HUES48 (cell line): ENCODE measurements at regions not wholly inside any gene's neighbourhood (a gene's known extent, or its start where the extent isn't known, plus 50 kb on each side); places are given as distances from the start of the nearest gene placed in this dataset.

Experiments
- H3K27ac ChIP-seq: one replicate; pipeline ENCODE4 v1.7.0; 2013; ENCODE audit warnings: low read depth, low read length, inconsistent platforms
- H3K27me3 ChIP-seq: 2 replicates; pipeline ENCODE4 v1.6.1; 2013; ENCODE audit warnings: mild to moderate bottlenecking, low read length; ENCODE audit not compliant: control insufficient read depth, insufficient read depth
- H3K36me3 ChIP-seq: 2 replicates; pipeline ENCODE4 v1.6.1; 2013; ENCODE audit warnings: low read length; ENCODE audit not compliant: control insufficient read depth, insufficient read depth
- H3K4me1 ChIP-seq: 2 replicates; pipeline ENCODE4 v1.6.1; 2013; ENCODE audit warnings: mild to moderate bottlenecking, low read length; ENCODE audit not compliant: control insufficient read depth, insufficient read depth
- H3K4me3 ChIP-seq: 2 replicates; pipeline ENCODE4 v1.5.1; 2013; ENCODE audit warnings: mild to moderate bottlenecking, low read depth, low read length
- H3K9ac ChIP-seq: 2 replicates; pipeline ENCODE4 v1.6.1; 2013; ENCODE audit warnings: mild to moderate bottlenecking, low read depth, low read length, moderate library complexity
- H3K9me3 ChIP-seq: 2 replicates; pipeline ENCODE4 v1.6.1; 2013; ENCODE audit warnings: low read length; ENCODE audit not compliant: control insufficient read depth, insufficient read depth

DNA sequence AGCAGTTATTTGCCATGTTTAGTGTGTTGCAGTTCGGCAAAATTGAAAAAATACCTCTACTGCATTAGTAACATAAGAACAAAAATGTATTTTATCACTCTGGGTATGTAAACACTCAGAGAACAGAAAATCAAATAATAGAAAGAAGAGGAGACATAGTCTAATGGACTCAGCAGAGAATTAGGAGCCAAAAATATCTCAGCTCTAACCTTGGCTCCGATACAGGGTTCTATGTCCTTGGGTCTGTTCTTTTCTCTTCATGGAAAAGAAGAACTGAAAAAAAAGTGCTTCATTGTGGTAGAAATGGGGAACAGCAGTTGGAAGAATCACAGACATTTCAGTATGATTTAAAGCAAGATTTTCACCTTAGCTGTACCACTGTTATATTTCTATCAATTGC lies 240.5 kb upstream of the CXXC4 start:
- no peak overlapping the region for H3K9ac ChIP-seq

DNA sequence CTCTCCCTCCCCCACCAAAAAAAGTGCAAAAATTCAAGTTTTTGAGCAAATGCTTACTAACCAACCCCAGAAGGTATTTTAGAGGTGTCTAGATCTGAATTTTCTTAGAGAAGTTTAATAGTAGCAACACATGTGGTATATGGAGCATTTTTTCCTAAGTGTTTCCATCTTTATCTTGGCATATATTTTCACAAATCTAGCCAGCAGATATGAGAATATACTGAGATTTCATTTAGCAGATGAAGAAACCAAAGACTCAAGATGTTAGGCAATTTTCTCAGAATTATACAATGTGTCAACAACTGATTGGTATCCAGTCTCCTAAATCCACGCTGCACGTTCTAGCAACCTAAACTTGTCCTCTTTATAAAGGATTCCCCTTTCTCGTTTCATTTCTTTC lies 245.5 kb upstream of the CXXC4 start:
- Histone ChIP-seq H3K4me3 (no peak overlapping the region), H3K9me3 (no peaks in the 10 kb centered on the region), H3K4me1 (peaks cover 4% of the 10 kb centered on the region; the same call in 1 of the 2 replicates), H3K36me3 (no peaks in the 10 kb centered on the region), H3K27me3 (no peaks in the 10 kb centered on the region), H3K9ac (no peak overlapping the region), H3K27ac (no peak overlapping the region)

More for the DNA sequence above, 240.5 kb upstream of the CXXC4 start:
- no peak overlapping the region for H3K4me3 ChIP-seq
- H3K27ac ChIP-seq: no peak overlapping the region
- H3K4me1 ChIP-seq: peaks cover 4% of the 10 kb centered on the region; the same call in 1 of the 2 replicates
- no peaks in the 10 kb centered on the region for H3K9me3 ChIP-seq
- no peaks in the 10 kb centered on the region for H3K36me3 ChIP-seq
- no peaks in the 10 kb centered on the region for H3K27me3 ChIP-seq

DNA sequence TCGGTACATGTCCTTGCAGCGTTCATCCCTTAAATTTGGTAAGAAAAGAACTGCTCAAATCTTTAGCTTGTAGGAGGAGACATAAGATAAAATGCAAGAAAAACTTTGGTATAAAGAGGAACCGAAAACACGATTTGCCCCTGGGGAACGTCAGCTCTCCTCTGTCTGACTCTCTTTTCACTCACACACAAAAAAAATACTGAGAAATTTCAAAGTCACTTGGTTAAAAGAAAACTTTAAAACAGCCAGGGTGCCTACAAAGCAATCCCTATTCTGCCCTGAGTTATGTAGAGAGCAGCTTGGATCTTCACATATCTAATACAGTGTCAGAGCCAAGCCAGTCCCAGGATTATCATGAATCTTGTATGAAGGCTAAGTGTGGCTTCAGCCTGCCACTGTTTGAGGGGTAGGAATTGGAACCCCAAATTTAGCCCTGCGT lies 248.5 kb upstream of the CXXC4 start:
- H3K9me3 ChIP-seq: no peaks in the 10 kb centered on the region
- H3K9ac ChIP-seq: no peak overlapping the region
- no peak overlapping the region for H3K27ac ChIP-seq
- no peaks in the 10 kb centered on the region for H3K27me3 ChIP-seq
- no peak overlapping the region for H3K4me3 ChIP-seq
- H3K36me3 ChIP-seq: no peaks in the 10 kb centered on the region
- no peaks in the 10 kb centered on the region for H3K4me1 ChIP-seq

DNA sequence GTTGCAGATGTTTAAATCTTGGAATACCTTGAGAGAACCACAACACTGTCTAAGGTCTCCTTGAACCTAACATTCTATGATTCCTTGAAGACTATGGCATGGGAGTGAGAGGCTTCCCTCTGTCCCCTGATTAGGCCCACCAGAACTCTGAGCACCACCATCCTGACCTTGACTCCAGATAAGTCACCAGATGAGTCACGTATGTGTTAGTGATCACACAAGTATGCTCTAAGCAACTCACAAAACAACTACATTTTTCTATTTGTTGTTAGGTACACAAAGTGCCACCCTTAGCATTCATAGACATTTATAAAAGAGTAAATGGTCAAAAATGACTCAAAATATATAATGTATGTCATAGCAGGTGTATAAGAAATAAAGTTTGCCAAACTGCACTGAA lies 252.9 kb upstream of the CXXC4 start:
- Histone ChIP-seq H3K9ac (no peak overlapping the region), H3K36me3 (no peaks in the 10 kb centered on the region), H3K27ac (no peak overlapping the region), H3K9me3 (no peaks in the 10 kb centered on the region), H3K27me3 (no peaks in the 10 kb centered on the region), H3K4me1 (no peaks in the 10 kb centered on the region), H3K4me3 (no peak overlapping the region)

DNA sequence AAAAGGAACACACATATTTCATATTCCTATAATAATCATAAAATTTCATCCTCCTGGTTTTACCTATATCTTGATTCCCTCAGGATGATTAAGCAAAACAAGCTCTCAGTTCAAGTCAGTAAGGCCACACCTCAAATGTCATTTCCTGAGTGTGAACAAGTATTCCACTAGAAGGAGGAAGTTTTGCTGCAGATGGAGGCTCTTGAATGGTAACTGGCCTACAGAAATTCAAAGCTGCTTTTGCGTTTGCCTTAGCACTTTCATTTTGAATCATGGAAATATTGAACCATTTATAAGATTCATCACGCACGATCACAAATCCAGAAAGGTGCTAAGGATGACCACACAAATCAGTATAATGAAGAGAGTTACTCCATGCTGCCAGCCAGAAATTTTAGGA lies 254.4 kb upstream of the CXXC4 start:
- no peaks in the 10 kb centered on the region for H3K36me3 ChIP-seq
- no peaks in the 10 kb centered on the region for H3K4me1 ChIP-seq
- no peaks in the 10 kb centered on the region for H3K27me3 ChIP-seq
- H3K9me3 ChIP-seq: no peaks in the 10 kb centered on the region
- no peak overlapping the region for H3K4me3 ChIP-seq
- H3K9ac ChIP-seq: no peak overlapping the region
- no peak overlapping the region for H3K27ac ChIP-seq

DNA sequence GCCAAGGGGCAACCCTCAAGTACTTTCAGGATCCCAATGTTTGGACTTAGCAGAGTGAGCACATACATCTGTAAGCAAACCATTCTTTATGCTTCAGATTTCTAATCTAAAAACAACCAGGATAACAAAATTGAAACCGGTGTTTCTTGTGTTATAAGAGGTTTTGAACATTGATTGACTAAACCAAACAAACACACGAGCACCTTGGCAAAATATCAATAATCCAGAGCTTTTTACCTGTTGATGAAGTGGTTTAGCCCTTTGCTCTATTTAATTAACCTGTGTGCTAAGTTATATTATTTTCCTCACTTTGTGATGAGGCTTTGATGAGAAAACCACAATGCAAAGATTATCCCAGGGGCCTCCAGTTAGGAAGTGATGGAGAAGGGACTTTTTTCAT lies 255.3 kb upstream of the CXXC4 start:
- Histone ChIP-seq H3K9ac (no peak overlapping the region), H3K36me3 (no peaks in the 10 kb centered on the region), H3K9me3 (no peaks in the 10 kb centered on the region), H3K27me3 (no peaks in the 10 kb centered on the region), H3K4me3 (no peak overlapping the region), H3K4me1 (no peaks in the 10 kb centered on the region), H3K27ac (no peak overlapping the region)

DNA sequence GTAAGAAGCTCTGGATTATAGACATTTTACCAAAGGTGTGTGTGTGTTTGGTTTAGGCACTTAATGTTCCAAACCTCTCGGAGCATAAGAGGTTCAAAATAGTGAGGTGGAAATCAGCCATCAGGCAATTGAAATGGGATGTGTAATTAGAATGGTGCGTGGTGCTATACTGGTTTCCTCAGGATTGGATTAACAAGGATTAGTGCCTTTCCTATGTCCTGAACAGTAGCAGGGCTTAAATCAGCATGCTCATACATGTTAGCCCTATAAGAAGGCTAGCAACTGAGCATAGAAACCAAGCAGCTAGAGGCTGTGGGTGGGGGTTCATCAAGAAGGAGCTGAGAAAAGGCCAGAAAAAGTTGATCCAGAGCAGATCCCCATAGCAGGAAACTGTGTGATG lies 256.8 kb upstream of the CXXC4 start:
- no peaks in the 10 kb centered on the region for H3K9me3 ChIP-seq
- no peak overlapping the region for H3K27ac ChIP-seq
- H3K4me3 ChIP-seq: no peak overlapping the region
- H3K9ac ChIP-seq: no peak overlapping the region
- H3K27me3 ChIP-seq: no peaks in the 10 kb centered on the region
- H3K4me1 ChIP-seq: no peaks in the 10 kb centered on the region
- no peaks in the 10 kb centered on the region for H3K36me3 ChIP-seq

DNA sequence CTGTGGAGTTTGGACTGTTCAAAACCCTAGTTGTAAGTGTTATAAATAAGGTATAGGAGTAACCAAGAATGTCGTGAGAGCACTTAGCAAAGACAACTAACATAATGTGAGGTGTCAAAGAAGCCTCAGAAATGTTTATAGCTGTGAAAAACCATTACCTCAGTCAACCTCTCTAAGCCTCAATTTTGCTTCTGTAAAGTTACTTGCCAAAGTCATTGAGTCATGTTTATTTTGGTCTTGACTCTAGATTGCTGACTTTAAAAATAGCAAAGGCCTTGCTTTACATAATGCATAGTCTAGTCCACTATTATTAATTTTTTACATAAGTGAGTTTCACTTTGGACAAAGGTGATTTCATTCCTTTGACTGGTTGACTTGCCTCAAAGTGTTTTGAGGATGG lies 257.6 kb upstream of the CXXC4 start:
- H3K27me3 ChIP-seq: no peaks in the 10 kb centered on the region
- no peaks in the 10 kb centered on the region for H3K4me1 ChIP-seq
- no peak overlapping the region for H3K27ac ChIP-seq
- no peak overlapping the region for H3K9ac ChIP-seq
- H3K9me3 ChIP-seq: no peaks in the 10 kb centered on the region
- H3K36me3 ChIP-seq: no peaks in the 10 kb centered on the region
- no peak overlapping the region for H3K4me3 ChIP-seq

DNA sequence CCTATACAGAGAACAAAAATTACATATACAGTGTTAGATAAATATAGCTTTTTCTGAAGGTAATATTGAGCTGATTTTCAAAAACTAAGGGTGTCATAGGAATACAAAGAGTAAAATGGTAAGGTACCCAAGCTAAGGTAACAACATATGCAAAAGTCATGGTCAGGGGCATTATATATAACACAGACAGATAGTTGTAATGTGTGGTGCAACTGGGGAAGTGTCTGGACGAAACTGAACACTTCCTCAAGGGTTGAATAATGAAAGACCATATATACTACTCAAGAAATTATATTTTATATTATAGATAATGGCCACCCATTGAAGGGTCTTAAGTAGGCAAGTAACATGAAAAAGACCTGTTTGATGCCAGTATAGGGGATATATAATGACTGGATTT lies 262.1 kb upstream of the CXXC4 start:
- Histone ChIP-seq H3K27me3 (no peaks in the 10 kb centered on the region), H3K9me3 (no peaks in the 10 kb centered on the region), H3K27ac (no peak overlapping the region), H3K9ac (no peak overlapping the region), H3K36me3 (no peaks in the 10 kb centered on the region), H3K4me3 (no peak overlapping the region), H3K4me1 (peaks cover 16% of the 10 kb centered on the region)

DNA sequence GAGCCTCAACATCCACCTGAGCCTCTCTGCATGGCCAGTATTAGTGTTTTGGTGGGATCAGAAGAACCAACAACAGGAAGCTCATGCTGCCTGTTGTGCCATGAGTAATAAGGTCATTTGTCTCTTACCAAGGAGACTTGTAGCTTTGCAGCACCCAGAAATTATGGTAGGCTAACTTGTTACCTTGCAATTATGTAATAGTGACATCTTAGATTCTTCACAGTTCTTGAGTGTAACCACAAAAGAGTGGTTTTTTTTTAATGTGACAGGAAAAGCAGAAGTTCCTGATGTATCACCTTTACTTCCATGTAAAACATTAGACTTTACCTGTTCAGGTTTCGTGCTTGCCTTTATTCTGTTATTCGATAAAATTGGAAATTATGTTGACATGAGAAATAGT lies 263.9 kb upstream of the CXXC4 start:
- Histone ChIP-seq H3K27ac (no peak overlapping the region), H3K9ac (no peak overlapping the region), H3K4me3 (no peak overlapping the region)

DNA sequence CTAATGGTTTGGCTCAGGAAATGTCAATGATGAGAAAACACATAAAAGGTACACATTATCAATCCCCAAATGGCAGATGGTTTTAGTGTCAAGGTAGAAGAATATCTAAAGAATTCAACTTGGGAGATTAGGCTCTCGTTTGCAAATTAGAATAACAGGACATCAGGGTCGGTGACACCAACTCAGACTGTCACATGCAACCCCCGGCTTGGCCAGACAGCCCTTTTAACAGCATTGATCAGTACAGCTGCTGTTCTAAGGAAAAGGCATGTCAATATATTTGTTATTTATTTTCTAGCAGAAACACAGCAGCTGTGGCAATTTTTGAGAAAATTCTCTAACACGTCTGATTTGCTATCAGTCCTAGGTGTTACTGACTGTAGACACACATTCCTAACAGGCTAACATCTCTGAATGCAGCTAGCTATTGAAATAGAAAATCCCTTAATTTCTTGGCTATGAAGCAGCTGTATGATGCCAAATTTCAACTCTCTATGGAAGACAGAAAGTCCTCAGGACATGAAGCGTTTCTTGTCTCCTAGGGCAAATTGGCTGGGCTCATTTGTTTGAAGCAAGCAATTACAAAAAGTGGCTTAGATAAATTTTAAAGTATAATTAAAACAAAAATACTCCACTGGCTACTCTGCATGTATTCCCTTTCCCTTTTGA lies 269.0 kb upstream of the CXXC4 start:
- Histone ChIP-seq H3K36me3 (no peaks in the 10 kb centered on the region), H3K4me3 (no peak overlapping the region), H3K9ac (no peak overlapping the region), H3K27me3 (peaks cover 5% of the 10 kb centered on the region), H3K27ac (no peak overlapping the region), H3K9me3 (no peaks in the 10 kb centered on the region), H3K4me1 (peaks cover 16% of the 10 kb centered on the region)

More for the DNA sequence above, 263.9 kb upstream of the CXXC4 start:
- Histone ChIP-seq H3K36me3 (no peaks in the 10 kb centered on the region), H3K4me1 (peaks cover 16% of the 10 kb centered on the region), H3K9me3 (no peaks in the 10 kb centered on the region), H3K27me3 (no peaks in the 10 kb centered on the region)
